GM21515 (cell line): ENCODE measurements at regions not wholly inside any gene's neighbourhood (a gene's known extent, or its start where the extent isn't known, plus 50 kb on each side); places are given as distances from the start of the nearest gene placed in this dataset.

Source experiments
- ATAC-seq: cut with Tn5 transposase; IDR thresholded peaks from one replicate; pipeline ENCODE4 v1.9.1; 2021; ENCODE audit not compliant: unreplicated experiment

DNA sequence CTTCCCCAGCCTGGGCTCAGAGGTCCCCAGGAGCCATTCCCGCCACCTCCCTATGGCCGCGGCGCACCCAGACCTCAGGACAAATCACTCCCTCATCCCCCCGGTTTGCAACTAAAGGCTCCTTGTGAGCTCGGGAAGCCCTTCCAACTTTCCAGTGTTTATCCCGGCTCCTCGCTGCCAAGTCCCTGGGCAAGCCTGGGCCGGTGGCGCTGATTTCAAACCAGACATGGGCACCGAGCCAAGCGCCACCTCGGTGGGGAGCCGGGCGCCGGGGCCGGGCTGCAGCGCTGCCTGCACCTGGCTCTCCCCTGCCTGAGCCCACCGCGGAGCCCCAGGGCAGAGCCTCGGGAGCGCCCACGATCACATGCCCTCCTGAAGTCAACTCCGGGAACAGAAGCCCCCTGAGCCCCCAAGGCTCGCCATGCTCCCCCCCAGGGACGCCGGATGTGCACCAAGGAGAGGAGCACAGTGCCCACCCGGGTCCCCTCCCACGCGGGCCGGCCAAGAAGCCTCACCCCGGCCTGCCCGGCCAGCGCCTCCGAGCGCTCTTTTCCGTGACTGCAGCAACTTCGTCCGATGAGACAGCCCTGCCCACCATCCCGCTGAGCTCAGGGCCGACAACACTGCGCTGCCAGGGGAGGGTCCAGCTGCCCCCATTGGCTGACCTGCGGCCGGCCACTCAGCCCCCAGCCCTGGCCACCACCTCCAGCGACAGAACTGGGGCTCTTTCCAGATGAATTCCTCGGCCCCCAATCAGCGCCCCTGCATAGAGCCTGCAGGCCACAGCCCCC lies 50.0 kb downstream of the NCOR2 start:
- ATAC-seq = no peak

DNA sequence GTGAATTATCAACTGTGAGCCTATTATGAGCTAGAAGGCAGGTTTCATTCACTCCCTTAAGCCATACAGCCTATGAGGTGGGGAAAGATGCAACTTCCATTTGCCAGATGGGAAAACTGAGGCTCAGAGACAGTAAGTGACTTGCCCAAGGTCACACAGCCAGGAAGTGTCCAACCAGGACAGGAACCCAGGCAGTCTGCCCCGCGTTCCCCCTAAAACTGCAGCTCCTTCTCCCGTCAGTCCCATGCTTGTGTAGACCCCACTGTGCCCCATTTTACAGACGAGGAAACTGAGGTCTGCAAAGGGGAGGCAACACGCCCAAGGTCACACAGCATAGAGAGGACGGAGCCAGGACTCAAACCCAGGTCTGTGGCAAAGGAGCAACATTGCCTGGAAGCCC lies 50.6 kb downstream of the NCOR2 start:
- no peak for ATAC-seq

DNA sequence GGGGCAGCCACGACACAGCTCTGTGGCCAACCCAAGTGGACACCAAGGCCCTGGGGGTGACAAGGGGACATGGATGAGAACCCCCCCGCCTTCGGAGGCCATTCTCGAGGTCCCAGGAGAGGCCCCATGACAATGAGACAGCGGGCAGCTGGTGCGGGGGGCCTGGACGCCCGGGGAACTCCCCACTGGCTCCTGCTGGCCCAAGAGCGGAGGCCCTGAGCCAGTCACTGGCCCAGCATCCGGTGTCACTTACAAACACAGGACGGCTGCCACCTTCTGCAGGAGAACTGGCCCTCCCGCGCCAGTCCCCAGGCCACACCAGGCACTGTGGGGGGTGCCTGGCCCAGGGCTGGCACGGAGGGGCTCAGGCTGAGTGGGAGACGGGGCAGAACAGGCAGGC lies 51.4 kb downstream of the NCOR2 start:
- ATAC-seq = no peak

GRCh38 chr12:124514996-124515932 lies 52.1 kb downstream of the NCOR2 start:
- no peak for ATAC-seq

DNA sequence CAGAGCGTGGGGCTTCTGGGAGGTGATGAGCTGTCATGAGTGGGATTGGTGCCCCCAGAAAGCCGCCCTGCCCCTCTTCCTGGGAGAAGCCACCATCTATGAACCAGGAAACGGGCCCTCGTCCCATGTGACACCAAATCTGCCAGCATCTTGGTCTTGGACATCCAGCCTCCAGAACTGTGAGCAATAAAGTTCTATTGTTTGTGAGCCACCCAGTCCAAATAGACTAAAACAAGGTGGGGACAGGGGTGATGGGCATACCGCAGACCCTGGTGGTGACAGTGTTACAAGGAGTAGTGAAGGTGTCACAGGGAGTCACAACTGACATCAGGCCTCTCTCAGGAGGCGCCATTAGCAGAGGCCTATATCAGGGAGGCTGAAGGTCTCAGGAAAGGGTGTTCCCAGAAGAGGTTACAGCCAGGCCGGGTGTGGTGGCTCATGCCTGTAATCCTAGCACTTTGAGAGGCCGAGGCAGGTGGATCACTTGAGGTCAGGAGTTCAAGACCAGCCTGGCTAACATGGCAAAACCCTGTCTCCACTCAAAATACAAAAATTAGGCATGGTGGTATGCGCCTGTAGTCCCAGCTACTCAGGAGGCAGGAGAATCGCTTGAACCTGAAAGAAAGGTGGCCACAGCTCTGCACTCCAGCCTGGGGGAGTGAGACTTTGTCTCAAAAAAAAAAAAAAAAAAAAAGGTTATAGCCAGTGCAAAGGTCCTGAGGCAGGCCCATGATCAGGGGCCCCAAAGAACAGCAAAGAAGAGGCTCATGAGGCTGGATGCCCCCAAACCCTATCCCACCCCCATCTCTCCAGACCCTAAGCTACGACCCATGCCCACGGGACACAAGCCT lies 53.0 kb downstream of the NCOR2 start:
- ATAC-seq = no peak

GRCh38 chr12:124513297-124513867 lies 54.0 kb downstream of the NCOR2 start:
- ATAC-seq = no peak

- no peak for ATAC-seq
Measured at GRCh38 chr12:124512667-124513296, 54.6 kb downstream of the NCOR2 start.

- ATAC-seq = no peak
Measured at GRCh38 chr12:124511259-124511985, 56.0 kb downstream of the NCOR2 start.

DNA sequence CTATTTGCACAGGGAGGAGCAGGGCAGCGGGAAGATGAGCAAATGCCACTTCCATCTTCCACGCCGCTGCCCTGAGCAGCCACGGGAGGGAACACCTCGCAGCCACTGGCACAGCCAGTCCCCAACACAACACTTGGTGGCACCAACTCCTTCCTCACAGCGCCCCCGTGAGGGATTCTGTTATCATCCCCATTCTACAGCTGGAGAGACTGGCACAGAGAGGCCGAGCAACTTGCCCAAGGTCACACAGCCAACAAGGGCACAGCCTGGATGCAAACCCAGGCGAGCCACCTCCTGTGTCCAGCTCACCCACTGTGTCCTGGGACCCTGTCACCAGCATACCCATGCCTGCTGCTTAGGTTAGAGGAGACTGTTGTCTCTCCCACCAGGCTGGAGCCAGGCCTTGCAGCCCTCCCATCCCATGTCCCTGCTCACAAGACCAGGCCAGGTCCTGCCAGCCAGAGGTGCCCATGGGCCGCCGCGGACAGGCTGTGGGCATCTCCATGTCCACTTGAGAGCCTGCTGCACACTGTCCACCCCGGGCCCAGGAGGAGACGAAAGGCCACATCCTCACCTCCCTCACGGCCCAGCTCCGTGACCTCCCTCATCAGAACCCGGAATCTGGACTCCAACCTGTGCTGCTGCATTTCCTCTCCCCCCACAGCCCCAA lies 57.0 kb downstream of the NCOR2 start:
- no peak for ATAC-seq

DNA sequence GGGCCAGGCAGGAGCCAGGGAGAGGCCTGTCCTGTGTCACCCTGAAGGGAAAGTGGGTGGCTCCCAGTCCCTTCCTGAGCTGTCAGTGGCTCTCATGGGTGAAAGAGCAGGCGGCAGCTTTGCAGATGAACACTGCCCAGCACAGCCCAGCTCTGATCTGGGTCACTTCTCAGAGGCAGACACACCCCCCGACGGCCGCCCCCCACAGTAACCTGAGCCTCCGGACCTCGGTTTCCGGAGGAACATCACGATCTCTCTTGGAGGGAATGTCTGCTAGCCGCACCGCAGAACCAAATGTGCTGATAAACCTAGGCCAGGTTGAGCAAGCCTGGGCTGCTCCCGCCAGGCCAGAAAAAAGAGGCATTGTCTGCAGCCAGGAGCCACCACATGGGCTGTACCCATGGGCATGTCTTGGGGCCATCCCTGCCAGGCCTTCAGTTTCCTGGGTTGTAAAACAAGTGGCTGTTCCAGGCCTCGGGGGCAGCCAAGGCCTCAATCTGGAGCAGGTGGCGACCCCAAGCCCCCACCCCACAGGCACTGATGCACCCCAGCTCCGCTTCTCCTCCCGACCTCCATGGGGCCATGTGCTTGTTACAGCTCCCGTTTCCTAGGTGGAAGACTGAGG lies 57.6 kb downstream of the NCOR2 start:
- no peak for ATAC-seq

GRCh38 chr12:124509300-124509675 lies 58.1 kb downstream of the NCOR2 start:
- ATAC-seq = no peak

DNA sequence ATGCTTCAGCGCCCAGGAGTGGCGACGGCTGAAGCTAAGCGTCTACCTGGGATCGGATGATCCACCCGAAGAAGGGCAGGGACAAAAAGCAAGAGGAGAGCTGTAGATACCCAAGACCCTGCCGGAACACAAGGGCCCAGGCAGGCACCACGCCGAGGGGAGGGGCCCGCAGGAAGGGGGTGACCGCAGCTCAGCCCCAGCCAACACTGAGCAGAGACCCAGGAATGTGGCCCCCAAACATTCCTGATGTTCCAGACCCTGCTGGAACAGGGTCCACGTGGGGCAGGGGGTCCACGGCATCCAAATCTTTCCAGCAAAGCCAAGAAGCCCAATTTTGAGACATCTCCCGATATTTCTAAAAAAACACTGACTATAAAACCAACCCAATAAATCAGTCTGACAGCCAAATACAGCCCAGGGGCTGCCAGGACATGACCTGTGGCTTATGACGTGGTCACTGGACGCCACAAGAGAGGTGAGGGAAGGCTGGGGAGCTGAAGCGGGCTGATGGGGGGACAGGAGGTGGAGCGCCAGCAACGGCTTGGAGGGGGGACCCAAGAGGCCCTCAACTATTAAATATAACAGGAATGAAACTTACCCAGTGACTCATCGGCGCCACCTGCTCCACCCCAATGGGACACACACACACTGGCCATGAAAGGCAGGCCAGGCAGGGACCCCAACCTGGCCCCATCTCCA lies 58.9 kb downstream of the NCOR2 start:
- no peak for ATAC-seq

GRCh38 chr12:124507188-124508109 lies 60.0 kb downstream of the NCOR2 start:
- no peak for ATAC-seq

DNA sequence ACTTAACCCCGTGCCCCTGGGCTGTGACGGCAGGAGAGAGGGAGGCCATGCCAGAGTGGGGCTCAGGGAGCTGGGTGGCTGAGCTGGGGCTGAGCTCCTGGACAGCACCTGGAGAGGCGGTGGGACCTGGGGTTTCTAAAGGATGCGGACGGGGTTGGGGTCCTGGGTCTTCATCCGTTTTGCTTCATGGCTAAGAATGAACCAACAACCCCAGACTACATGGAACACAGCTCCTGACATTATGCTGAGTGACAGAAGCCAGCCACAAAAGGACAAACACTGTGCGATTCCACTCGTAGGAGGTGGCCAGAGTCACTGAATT lies 60.6 kb downstream of the NCOR2 start:
- ATAC-seq = no peak

- ATAC-seq = no peak
Measured at GRCh38 chr12:124506145-124506831, 61.1 kb downstream of the NCOR2 start.

DNA sequence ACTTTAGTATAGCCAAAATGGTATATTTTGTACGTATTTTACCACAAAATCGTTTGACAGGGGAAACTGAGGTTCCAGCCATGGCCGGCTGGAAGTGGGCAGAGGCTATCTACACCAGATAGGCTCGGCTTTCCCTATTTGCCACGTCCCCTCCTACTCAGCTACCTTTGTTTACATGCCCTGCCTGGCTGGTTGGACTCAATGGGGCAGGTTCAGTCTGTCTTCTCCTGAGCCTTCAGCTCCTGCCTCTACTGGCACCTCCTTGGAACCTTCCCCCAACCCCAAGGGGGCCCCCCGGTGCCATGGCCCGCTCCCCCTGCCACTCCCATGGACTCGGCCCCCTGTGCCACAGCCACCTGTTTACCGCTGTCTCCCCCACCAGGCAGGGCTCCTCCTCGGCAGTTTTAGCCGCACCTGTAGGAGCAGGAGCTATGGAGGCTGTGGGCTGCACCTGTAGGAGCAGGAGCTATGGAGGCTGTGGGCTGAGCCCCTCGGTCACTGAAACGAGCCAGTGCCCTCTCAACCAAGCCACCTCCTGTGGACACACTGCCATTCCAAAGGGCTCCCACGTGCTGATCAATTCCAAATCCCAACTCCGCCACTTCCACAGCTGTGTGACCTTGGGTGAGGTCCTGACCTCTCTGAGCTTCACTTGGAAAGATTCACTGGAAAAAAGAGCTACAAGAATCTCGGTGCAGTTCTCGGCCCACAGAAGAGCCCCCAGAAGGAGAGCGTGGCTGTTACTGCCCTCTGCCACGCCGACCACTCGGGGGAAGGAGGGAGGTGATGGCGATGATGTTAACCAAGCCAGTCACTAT lies 62.2 kb downstream of the NCOR2 start:
- ATAC-seq = no peak
